Activated naive CD8-positive, alpha-beta T cell treated with anti-CD3 and anti-CD28 coated beads for 36 hours (primary cell): ENCODE measurements at regions not wholly inside any gene's neighbourhood (a gene's known extent, or its start where the extent isn't known, plus 50 kb on each side); places are given as distances from the start of the nearest gene placed in this dataset.

Source experiments
- DNase-seq: peaks from one replicate; pipeline ENCODE4 v3.0.0; 2021
- H3K27ac Mint-ChIP-seq: one replicate; pipeline ENCODE4 v1.8.0; 2022; ENCODE audit warnings: mild to moderate bottlenecking, moderate library complexity, mixed read lengths
- H3K27me3 Mint-ChIP-seq: one replicate; pipeline ENCODE4 v1.8.0; 2022; ENCODE audit warnings: mild to moderate bottlenecking, mixed read lengths
- H3K36me3 Mint-ChIP-seq: one replicate; pipeline ENCODE4 v1.8.0; 2021; ENCODE audit warnings: mild to moderate bottlenecking, mixed read lengths
- H3K4me1 Mint-ChIP-seq: one replicate; pipeline ENCODE4 v1.8.0; 2021; ENCODE audit warnings: mixed read lengths
- H3K4me3 Mint-ChIP-seq: one replicate; pipeline ENCODE4 v1.8.0; 2022; ENCODE audit warnings: mild to moderate bottlenecking, moderate library complexity, mixed read lengths
- H3K9me3 Mint-ChIP-seq: one replicate; pipeline ENCODE4 v1.8.0; 2022; ENCODE audit warnings: mixed read lengths

- H3K9me3 Mint-ChIP-seq = no peaks in the 10 kb centered on the region
- H3K27ac Mint-ChIP-seq = no peak overlapping the region
- no peaks in the 10 kb centered on the region for H3K36me3 Mint-ChIP-seq
- DNase-seq = no peak
- H3K4me1 Mint-ChIP-seq = peaks cover 4% of the 10 kb centered on the region
- H3K27me3 Mint-ChIP-seq = peaks cover 6% of the 10 kb centered on the region
- H3K4me3 Mint-ChIP-seq = no peak overlapping the region
These were observed 289.7 kb upstream of the TMEM161B start for GRCh38 chr5:88558366-88558765.

- Mint-ChIP-seq H3K4me3 (no peak overlapping the region), H3K4me1 (peaks cover 4% of the 10 kb centered on the region), H3K36me3 (no peaks in the 10 kb centered on the region), H3K9me3 (no peaks in the 10 kb centered on the region), H3K27ac (no peak overlapping the region), H3K27me3 (peaks cover 6% of the 10 kb centered on the region)
- no peak for DNase-seq
These were observed 289.2 kb upstream of the TMEM161B start for GRCh38 chr5:88557881-88558280.

- H3K9me3 Mint-ChIP-seq = no peaks in the 10 kb centered on the region
- peaks cover 6% of the 10 kb centered on the region for H3K27me3 Mint-ChIP-seq
- no peak for DNase-seq
- H3K4me1 Mint-ChIP-seq = peaks cover 4% of the 10 kb centered on the region
- H3K27ac Mint-ChIP-seq = no peak overlapping the region
- H3K36me3 Mint-ChIP-seq = no peaks in the 10 kb centered on the region
- no peak overlapping the region for H3K4me3 Mint-ChIP-seq
These were observed 288.5 kb upstream of the TMEM161B start for GRCh38 chr5:88557131-88557530.

- no peaks in the 10 kb centered on the region for H3K9me3 Mint-ChIP-seq
- DNase-seq = no peak
- no peak overlapping the region for H3K4me3 Mint-ChIP-seq
- H3K27ac Mint-ChIP-seq = no peak overlapping the region
- peaks cover 6% of the 10 kb centered on the region for H3K27me3 Mint-ChIP-seq
- peaks cover 4% of the 10 kb centered on the region for H3K4me1 Mint-ChIP-seq
- no peaks in the 10 kb centered on the region for H3K36me3 Mint-ChIP-seq
These were observed 287.8 kb upstream of the TMEM161B start for GRCh38 chr5:88556406-88556805.

GRCh38 chr5:88555674-88556073 is 287.0 kb upstream of the TMEM161B start:
- DNase-seq = peak; percentile 10
- Mint-ChIP-seq H3K4me3 (no peak overlapping the region), H3K36me3 (no peaks in the 10 kb centered on the region), H3K27me3 (peaks cover 6% of the 10 kb centered on the region), H3K4me1 (peaks cover 4% of the 10 kb centered on the region), H3K27ac (no peak overlapping the region), H3K9me3 (no peaks in the 10 kb centered on the region)

- H3K4me3 Mint-ChIP-seq = no peak overlapping the region
- H3K27ac Mint-ChIP-seq = no peak overlapping the region
- no peaks in the 10 kb centered on the region for H3K36me3 Mint-ChIP-seq
- DNase-seq = no peak
- peaks cover 6% of the 10 kb centered on the region for H3K27me3 Mint-ChIP-seq
- peaks cover 4% of the 10 kb centered on the region for H3K4me1 Mint-ChIP-seq
- H3K9me3 Mint-ChIP-seq = no peaks in the 10 kb centered on the region
These were observed 285.3 kb upstream of the TMEM161B start for GRCh38 chr5:88553986-88554385.

- no peak for DNase-seq
- Mint-ChIP-seq H3K27ac (no peak overlapping the region), H3K27me3 (peaks cover 6% of the 10 kb centered on the region), H3K36me3 (no peaks in the 10 kb centered on the region), H3K4me1 (peaks cover 4% of the 10 kb centered on the region), H3K4me3 (no peak overlapping the region), H3K9me3 (no peaks in the 10 kb centered on the region)
These were observed 284.7 kb upstream of the TMEM161B start for GRCh38 chr5:88553136-88553875.

- Mint-ChIP-seq H3K27me3 (peaks cover 4% of the 10 kb centered on the region), H3K27ac (no peak overlapping the region), H3K4me3 (no peak overlapping the region), H3K9me3 (no peaks in the 10 kb centered on the region), H3K4me1 (peaks cover 4% of the 10 kb centered on the region), H3K36me3 (no peaks in the 10 kb centered on the region)
- no peak for DNase-seq
These were observed 283.8 kb upstream of the TMEM161B start for GRCh38 chr5:88552426-88552825.

- Mint-ChIP-seq H3K9me3 (no peaks in the 10 kb centered on the region), H3K4me3 (no peak overlapping the region), H3K27me3 (no peaks in the 10 kb centered on the region), H3K4me1 (peaks cover 4% of the 10 kb centered on the region), H3K36me3 (no peaks in the 10 kb centered on the region), H3K27ac (no peak overlapping the region)
- no peak for DNase-seq
These were observed 283.2 kb upstream of the TMEM161B start for GRCh38 chr5:88551724-88552345.

- no peaks in the 10 kb centered on the region for H3K36me3 Mint-ChIP-seq
- DNase-seq = no peak
- H3K4me3 Mint-ChIP-seq = no peak overlapping the region
- no peak overlapping the region for H3K27ac Mint-ChIP-seq
- no peaks in the 10 kb centered on the region for H3K27me3 Mint-ChIP-seq
- H3K9me3 Mint-ChIP-seq = no peaks in the 10 kb centered on the region
- H3K4me1 Mint-ChIP-seq = peaks cover 2% of the 10 kb centered on the region
These were observed 282.1 kb upstream of the TMEM161B start for GRCh38 chr5:88550736-88551135.

GRCh38 chr5:88548136-88548805 is 279.6 kb upstream of the TMEM161B start:
- H3K9me3 Mint-ChIP-seq = no peaks in the 10 kb centered on the region
- H3K4me3 Mint-ChIP-seq = no peak overlapping the region
- H3K36me3 Mint-ChIP-seq = no peaks in the 10 kb centered on the region
- peaks cover 24% of the 10 kb centered on the region for H3K27me3 Mint-ChIP-seq
- no peak overlapping the region for H3K27ac Mint-ChIP-seq
- no peaks in the 10 kb centered on the region for H3K4me1 Mint-ChIP-seq
- DNase-seq = no peak

- Mint-ChIP-seq H3K27me3 (peaks cover 29% of the 10 kb centered on the region), H3K4me1 (no peaks in the 10 kb centered on the region)
These were observed 276.7 kb upstream of the TMEM161B start for GRCh38 chr5:88545338-88545737.

GRCh38 chr5:88544671-88545070 is 276.0 kb upstream of the TMEM161B start:
- no peaks in the 10 kb centered on the region for H3K4me1 Mint-ChIP-seq
- no peaks in the 10 kb centered on the region for H3K36me3 Mint-ChIP-seq
- no peak overlapping the region for H3K4me3 Mint-ChIP-seq
- no peak for DNase-seq
- H3K27me3 Mint-ChIP-seq = peaks cover 32% of the 10 kb centered on the region
- H3K9me3 Mint-ChIP-seq = no peaks in the 10 kb centered on the region
- no peak overlapping the region for H3K27ac Mint-ChIP-seq

More at GRCh38 chr5:88545338-88545737, 276.7 kb upstream of the TMEM161B start:
- Mint-ChIP-seq H3K27ac (no peak overlapping the region), H3K4me3 (no peak overlapping the region), H3K9me3 (no peaks in the 10 kb centered on the region), H3K36me3 (no peaks in the 10 kb centered on the region)
- no peak for DNase-seq

- DNase-seq = no peak
- Mint-ChIP-seq H3K27ac (no peak overlapping the region), H3K36me3 (no peaks in the 10 kb centered on the region), H3K4me1 (no peaks in the 10 kb centered on the region), H3K9me3 (no peaks in the 10 kb centered on the region), H3K27me3 (peaks cover 37% of the 10 kb centered on the region), H3K4me3 (no peak overlapping the region)
These were observed 275.5 kb upstream of the TMEM161B start for GRCh38 chr5:88544136-88544645.

GRCh38 chr5:88542786-88543185 is 274.1 kb upstream of the TMEM161B start:
- Mint-ChIP-seq H3K36me3 (no peaks in the 10 kb centered on the region), H3K4me3 (no peak overlapping the region), H3K27ac (no peak overlapping the region), H3K9me3 (no peaks in the 10 kb centered on the region), H3K27me3 (peaks cover 41% of the 10 kb centered on the region), H3K4me1 (no peaks in the 10 kb centered on the region)
- DNase-seq = no peak
